Gastroesophageal sphincter (tissue), 3 donors: ENCODE measurements at regions not wholly inside any gene's neighbourhood (a gene's known extent, or its start where the extent isn't known, plus 50 kb on each side); places are given as distances from the start of the nearest gene placed in this dataset.

Source experiments
- POLR2A ChIP-seq, 2 donors: fragments of 450-650 bp; IDR thresholded peaks; one replicate each; pipeline ENCODE4 v1.6.1; 2017; ENCODE audit warnings: antibody characterized with exemption in 2 of 2, mild to moderate bottlenecking in 2 of 2, moderate library complexity in 1 of 2
- POLR2AphosphoS5 ChIP-seq: sonication (generic); formaldehyde crosslinking; IDR thresholded peaks from one replicate; pipeline ENCODE4 v1.6.1; 2017; ENCODE audit warnings: antibody characterized with exemption
- TF ChIP-seq, protein P1 (sequence below), 4 experiments: fragments of 200-600 bp in 2 of 4; fragments of 450-650 bp in 2 of 4; sonication (generic) in 1 of 4; IDR thresholded peaks; one replicate each; pipeline ENCODE4 v1.5.1; 2017 to 2019; ENCODE audit warnings: antibody characterized with exemption in 4 of 4, mild to moderate bottlenecking in 2 of 4, moderate library complexity in 2 of 4

DNA sequence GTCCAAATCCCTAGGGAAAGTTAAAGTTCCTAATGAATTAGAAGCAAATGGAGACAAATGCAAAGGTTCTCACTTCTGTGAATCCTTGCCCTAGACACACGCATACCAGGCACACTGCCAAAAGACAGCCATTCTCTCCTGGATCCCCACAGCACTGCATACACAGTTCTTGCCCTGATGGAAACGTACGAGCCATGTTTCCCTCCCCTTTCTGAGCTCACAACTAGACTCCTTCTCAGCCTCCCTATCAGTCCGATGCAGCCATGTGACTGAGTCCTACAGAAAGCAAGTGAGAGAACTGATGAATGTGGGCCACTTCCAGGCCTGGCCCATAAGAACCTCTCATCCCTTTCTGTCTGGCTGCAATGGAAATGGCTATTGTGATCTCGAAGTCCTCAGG is 92.0 kb downstream of the ZNF608 start:
- TF ChIP-seq, protein P1, sequence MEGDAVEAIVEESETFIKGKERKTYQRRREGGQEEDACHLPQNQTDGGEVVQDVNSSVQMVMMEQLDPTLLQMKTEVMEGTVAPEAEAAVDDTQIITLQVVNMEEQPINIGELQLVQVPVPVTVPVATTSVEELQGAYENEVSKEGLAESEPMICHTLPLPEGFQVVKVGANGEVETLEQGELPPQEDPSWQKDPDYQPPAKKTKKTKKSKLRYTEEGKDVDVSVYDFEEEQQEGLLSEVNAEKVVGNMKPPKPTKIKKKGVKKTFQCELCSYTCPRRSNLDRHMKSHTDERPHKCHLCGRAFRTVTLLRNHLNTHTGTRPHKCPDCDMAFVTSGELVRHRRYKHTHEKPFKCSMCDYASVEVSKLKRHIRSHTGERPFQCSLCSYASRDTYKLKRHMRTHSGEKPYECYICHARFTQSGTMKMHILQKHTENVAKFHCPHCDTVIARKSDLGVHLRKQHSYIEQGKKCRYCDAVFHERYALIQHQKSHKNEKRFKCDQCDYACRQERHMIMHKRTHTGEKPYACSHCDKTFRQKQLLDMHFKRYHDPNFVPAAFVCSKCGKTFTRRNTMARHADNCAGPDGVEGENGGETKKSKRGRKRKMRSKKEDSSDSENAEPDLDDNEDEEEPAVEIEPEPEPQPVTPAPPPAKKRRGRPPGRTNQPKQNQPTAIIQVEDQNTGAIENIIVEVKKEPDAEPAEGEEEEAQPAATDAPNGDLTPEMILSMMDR (IDR thresholded peaks at IDR 0.05) = no peak
- no peak for TF ChIP-seq POLR2AphosphoS5
- TF ChIP-seq POLR2A (IDR thresholded peaks at IDR 0.05) = no peak
